Astrocyte (in vitro differentiated cells and primary cell): ENCODE measurements at regions not wholly inside any gene's neighbourhood (a gene's known extent, or its start where the extent isn't known, plus 50 kb on each side); places are given as distances from the start of the nearest gene placed in this dataset.

Experiments
- DNase-seq: peaks from one replicate; pipeline ENCODE4 v3.0.0-alpha.2; 2010; ENCODE audit warnings: low read depth
- FAIRE-seq: peaks from 2 replicates; lab custom pipeline; 2011; peaks lifted over from hg19 to GRCh38; lab: Jason Lieb, UNC
- H2AFZ ChIP-seq: 2 replicates; pipeline ENCODE4 v1.6.0; 2012; ENCODE audit warnings: low read depth, low read length, inconsistent platforms
- H3K27ac ChIP-seq: 2 replicates; pipeline ENCODE4 v1.5.1; 2011; ENCODE audit warnings: low read depth, low read length, inconsistent platforms
- H3K27me3 ChIP-seq: 2 replicates; pipeline ENCODE4 v1.6.0; 2011; ENCODE audit warnings: low read length, inconsistent platforms; ENCODE audit not compliant: insufficient read depth
- H3K36me3 ChIP-seq: 2 replicates; pipeline ENCODE4 v1.5.1; 2011; ENCODE audit warnings: low read length, inconsistent platforms; ENCODE audit not compliant: insufficient read depth
- H3K4me1 ChIP-seq: 2 replicates; pipeline ENCODE4 v1.5.1; 2011; ENCODE audit warnings: low read length, inconsistent platforms; ENCODE audit not compliant: insufficient read depth
- H3K4me2 ChIP-seq: 2 replicates; pipeline ENCODE4 v1.6.0; 2012; ENCODE audit warnings: low read length, inconsistent platforms
- H3K4me3 ChIP-seq: 2 replicates; pipeline ENCODE4 v1.5.1; 2011; ENCODE audit warnings: low read depth, mild to moderate bottlenecking, low read length, inconsistent platforms; ENCODE audit not compliant: insufficient read depth
- H3K79me2 ChIP-seq: 2 replicates; pipeline ENCODE4 v1.6.0; 2012; ENCODE audit warnings: mild to moderate bottlenecking, low read length, inconsistent platforms; ENCODE audit not compliant: insufficient read depth
- H3K9ac ChIP-seq: 2 replicates; pipeline ENCODE4 v1.6.0; 2012; ENCODE audit warnings: mild to moderate bottlenecking, low read length, inconsistent platforms
- H3K9me3 ChIP-seq: 2 replicates; pipeline ENCODE4 v1.5.1; 2012; ENCODE audit warnings: low read depth, mild to moderate bottlenecking, low read length, inconsistent platforms; ENCODE audit not compliant: insufficient read depth
- H4K20me1 ChIP-seq: 2 replicates; pipeline ENCODE4 v1.6.0; 2012; ENCODE audit warnings: low read length, inconsistent platforms; ENCODE audit not compliant: insufficient read depth
- H3K27ac Mint-ChIP-seq: one replicate; pipeline ENCODE4 v1.8.0; 2021; ENCODE audit warnings: mild to moderate bottlenecking, mixed read lengths; ENCODE audit not compliant: unreplicated experiment
- H3K27me3 Mint-ChIP-seq: one replicate; pipeline ENCODE4 v1.8.0; 2021; ENCODE audit warnings: low read depth, mixed read lengths; ENCODE audit not compliant: unreplicated experiment
- H3K36me3 Mint-ChIP-seq: one replicate; pipeline ENCODE4 v1.8.0; 2021; ENCODE audit warnings: low read depth, mixed read lengths; ENCODE audit not compliant: unreplicated experiment
- H3K4me1 Mint-ChIP-seq: one replicate; pipeline ENCODE4 v1.8.0; 2021; ENCODE audit warnings: low read depth, mixed read lengths; ENCODE audit not compliant: unreplicated experiment
- H3K4me3 Mint-ChIP-seq: one replicate; pipeline ENCODE4 v1.8.0; 2021; ENCODE audit warnings: mild to moderate bottlenecking, moderate library complexity, mixed read lengths; ENCODE audit not compliant: unreplicated experiment
- H3K9me3 Mint-ChIP-seq: one replicate; pipeline ENCODE4 v1.8.0; 2021; ENCODE audit warnings: mild to moderate bottlenecking, mixed read lengths; ENCODE audit not compliant: unreplicated experiment
- EZH2 ChIP-seq: IDR thresholded peaks from 2 replicates; pipeline ENCODE4 v1.6.1; 2012; ENCODE audit warnings: mild to moderate bottlenecking, low read length, inconsistent platforms; ENCODE audit not compliant: insufficient read depth
- TF ChIP-seq, protein P1 (sequence below): IDR thresholded peaks from 2 replicates; pipeline ENCODE4 v1.5.1; 2011; ENCODE audit warnings: low read depth, mild to moderate bottlenecking, inconsistent platforms, low read length, moderate library complexity; ENCODE audit not compliant: insufficient read depth

DNA sequence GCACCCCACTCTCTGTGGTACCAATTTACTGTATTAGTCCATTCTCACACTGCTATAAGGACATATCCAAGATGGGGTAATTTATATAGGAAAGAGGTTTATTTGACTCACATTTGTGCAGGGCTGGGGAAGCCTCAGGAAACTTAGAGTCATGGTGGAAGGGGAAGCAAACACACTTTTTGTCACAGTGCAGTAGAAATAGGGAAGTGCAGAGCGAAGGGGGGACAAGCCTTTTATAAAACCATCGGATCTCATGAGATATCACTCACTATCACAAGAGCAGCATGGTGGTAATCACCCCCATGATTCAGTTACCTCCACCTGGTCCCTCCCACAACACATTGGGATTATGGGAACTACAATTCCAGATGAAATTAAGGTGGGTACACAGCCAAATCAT is 766.9 kb upstream of the PCDH10 start:
- no peak overlapping the region for H2AFZ ChIP-seq
- no peaks in the 10 kb centered on the region for H3K9me3 Mint-ChIP-seq
- H3K4me3 ChIP-seq: no peak overlapping the region

GRCh38 chr4:132383571-132384199 is 765.4 kb upstream of the PCDH10 start:
- Histone ChIP-seq H3K27ac (no peak overlapping the region), H3K9ac (no peak overlapping the region), H3K4me2 (no peak overlapping the region), H3K36me3 (no peaks in the 10 kb centered on the region), H3K4me3 (no peak overlapping the region), H3K27me3 (no peaks in the 10 kb centered on the region), H2AFZ (no peak overlapping the region), H4K20me1 (no peaks in the 10 kb centered on the region), H3K79me2 (no peaks in the 10 kb centered on the region), H3K4me1 (no peaks in the 10 kb centered on the region), H3K9me3 (no peaks in the 10 kb centered on the region)
- H3K27me3 Mint-ChIP-seq: no peaks in the 10 kb centered on the region
- DNase-seq: peak; percentile 8
- no peaks in the 10 kb centered on the region for H3K4me1 Mint-ChIP-seq
- no peaks in the 10 kb centered on the region for H3K36me3 Mint-ChIP-seq
- H3K9me3 Mint-ChIP-seq: no peaks in the 10 kb centered on the region
- H3K4me3 Mint-ChIP-seq: no peak overlapping the region
- no peak overlapping the region for H3K27ac Mint-ChIP-seq
- no peak for TF ChIP-seq EZH2
- TF ChIP-seq, protein P1, sequence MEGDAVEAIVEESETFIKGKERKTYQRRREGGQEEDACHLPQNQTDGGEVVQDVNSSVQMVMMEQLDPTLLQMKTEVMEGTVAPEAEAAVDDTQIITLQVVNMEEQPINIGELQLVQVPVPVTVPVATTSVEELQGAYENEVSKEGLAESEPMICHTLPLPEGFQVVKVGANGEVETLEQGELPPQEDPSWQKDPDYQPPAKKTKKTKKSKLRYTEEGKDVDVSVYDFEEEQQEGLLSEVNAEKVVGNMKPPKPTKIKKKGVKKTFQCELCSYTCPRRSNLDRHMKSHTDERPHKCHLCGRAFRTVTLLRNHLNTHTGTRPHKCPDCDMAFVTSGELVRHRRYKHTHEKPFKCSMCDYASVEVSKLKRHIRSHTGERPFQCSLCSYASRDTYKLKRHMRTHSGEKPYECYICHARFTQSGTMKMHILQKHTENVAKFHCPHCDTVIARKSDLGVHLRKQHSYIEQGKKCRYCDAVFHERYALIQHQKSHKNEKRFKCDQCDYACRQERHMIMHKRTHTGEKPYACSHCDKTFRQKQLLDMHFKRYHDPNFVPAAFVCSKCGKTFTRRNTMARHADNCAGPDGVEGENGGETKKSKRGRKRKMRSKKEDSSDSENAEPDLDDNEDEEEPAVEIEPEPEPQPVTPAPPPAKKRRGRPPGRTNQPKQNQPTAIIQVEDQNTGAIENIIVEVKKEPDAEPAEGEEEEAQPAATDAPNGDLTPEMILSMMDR: no peak
- no peak for FAIRE-seq

More for the DNA sequence above, 766.9 kb upstream of the PCDH10 start:
- no peak overlapping the region for H3K27ac ChIP-seq
- no peak overlapping the region for H3K9ac ChIP-seq
- H4K20me1 ChIP-seq: no peaks in the 10 kb centered on the region
- no peaks in the 10 kb centered on the region for H3K4me1 ChIP-seq
- no peak for DNase-seq
- H3K27me3 Mint-ChIP-seq: no peaks in the 10 kb centered on the region
- H3K4me1 Mint-ChIP-seq: no peaks in the 10 kb centered on the region
- H3K36me3 Mint-ChIP-seq: no peaks in the 10 kb centered on the region
- no peak for FAIRE-seq
- H3K79me2 ChIP-seq: no peaks in the 10 kb centered on the region
- no peaks in the 10 kb centered on the region for H3K36me3 ChIP-seq
- no peak overlapping the region for H3K27ac Mint-ChIP-seq
- no peak for TF ChIP-seq EZH2
- TF ChIP-seq, protein P1: no peak
- no peaks in the 10 kb centered on the region for H3K9me3 ChIP-seq
- no peak overlapping the region for H3K4me3 Mint-ChIP-seq
- no peaks in the 10 kb centered on the region for H3K27me3 ChIP-seq
- H3K4me2 ChIP-seq: no peak overlapping the region

DNA sequence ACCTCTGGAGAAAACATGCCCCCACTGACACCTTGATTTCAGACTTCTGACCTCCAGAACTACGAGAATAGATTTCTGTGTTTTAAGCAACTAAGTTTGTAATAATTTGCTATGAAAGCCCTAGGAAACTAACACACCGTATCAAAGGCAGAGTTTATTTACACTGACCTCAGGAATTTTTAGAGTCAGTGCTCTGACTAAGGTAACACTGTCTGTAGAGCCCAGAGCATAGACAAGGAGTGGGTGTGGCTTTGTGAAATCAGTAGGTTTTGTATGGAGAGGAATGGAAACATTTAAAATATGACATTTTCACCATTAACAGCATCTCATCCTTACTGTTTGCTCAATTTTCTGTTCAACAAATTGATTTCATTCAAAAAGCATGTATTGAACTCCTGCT is 764.4 kb upstream of the PCDH10 start:
- Histone ChIP-seq H3K27me3 (no peaks in the 10 kb centered on the region), H3K27ac (no peak overlapping the region), H3K4me1 (no peaks in the 10 kb centered on the region), H3K4me2 (no peak overlapping the region), H3K4me3 (no peak overlapping the region), H4K20me1 (no peaks in the 10 kb centered on the region), H3K9me3 (no peaks in the 10 kb centered on the region), H2AFZ (no peak overlapping the region), H3K36me3 (no peaks in the 10 kb centered on the region), H3K9ac (no peak overlapping the region), H3K79me2 (no peaks in the 10 kb centered on the region)
- Mint-ChIP-seq H3K4me3 (no peak overlapping the region), H3K27ac (no peak overlapping the region), H3K9me3 (no peaks in the 10 kb centered on the region), H3K27me3 (no peaks in the 10 kb centered on the region), H3K36me3 (no peaks in the 10 kb centered on the region), H3K4me1 (no peaks in the 10 kb centered on the region)
- FAIRE-seq: no peak
- TF ChIP-seq, protein P1: no peak
- TF ChIP-seq EZH2: no peak
- peak; percentile 16 for DNase-seq
